ENCODE measurements at regions not wholly inside any gene's neighbourhood (a gene's known extent, or its start where the extent isn't known, plus 50 kb on each side); places are given as distances from the start of the nearest gene placed in this dataset.
"Not testable (repeated sequence)": the region's sequence is repeated elsewhere in the genome, so short reads cannot be mapped to it uniquely, and the experiment has no call there.

DNA sequence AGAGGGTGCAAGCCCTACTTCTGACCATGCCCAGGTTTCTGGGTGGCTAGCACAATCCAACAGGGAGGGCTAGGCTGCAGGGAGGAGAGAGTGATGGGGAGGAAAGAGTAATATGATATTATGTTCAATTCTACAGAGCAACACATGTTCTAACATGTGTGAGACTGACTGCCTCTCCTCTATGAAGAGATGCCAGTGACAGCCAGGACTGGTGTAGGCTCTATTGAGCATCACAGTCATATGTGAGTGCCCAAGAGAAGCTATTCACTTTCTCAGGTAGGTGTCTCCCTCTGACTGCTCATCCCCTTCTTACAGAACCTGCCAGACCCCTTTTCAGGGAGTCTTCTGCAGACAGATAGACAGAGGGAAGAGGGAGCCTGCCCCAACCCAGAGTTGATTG lies 446.1 kb downstream of the SIPA1L2 start:
- no peak for DNase-seq

DNA sequence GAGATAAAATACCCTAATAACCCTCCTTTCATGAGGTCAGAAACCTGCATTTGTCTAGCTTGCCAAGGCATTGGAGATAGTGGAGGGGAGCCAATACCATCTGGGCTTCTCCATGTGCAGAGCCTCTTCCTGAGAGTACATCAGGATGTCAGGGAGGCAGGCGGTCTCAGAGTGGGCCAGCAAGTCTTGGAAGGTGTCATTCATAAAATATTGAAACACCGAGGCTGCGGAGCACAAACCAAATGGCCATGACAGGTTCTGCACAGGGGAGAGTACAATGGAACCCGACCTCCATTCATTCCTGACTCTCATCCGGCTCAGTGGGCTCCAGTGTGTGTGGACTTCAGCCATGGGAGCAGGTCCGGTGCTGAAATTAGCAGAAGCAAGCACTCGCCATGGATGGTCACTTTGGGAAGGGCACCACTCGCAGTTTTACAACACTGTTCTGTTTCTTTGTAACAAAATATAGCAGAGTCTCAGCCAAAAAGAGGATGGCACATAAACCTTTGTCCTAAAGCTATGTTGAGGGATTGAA lies 446.6 kb downstream of the SIPA1L2 start:
- no peak for DNase-seq

DNA sequence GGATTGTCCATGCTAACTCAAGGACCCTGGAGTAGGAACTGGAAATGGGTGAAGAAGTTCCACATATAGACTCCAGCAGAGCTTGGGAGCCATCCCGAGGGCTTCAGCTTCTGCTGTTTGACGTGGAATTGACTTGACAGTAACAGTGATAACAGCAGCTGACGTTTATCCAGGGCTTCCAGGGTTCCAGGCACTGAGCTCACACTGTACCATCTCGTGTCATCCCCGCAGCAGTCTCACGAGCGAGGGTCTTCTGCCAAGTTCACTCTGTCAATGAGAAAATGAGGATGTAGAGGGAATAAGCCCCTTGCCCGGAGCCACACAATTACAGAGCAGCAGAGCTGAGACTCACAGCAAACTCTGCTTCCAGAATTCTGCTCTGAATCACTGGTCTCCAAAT lies 447.7 kb downstream of the SIPA1L2 start:
- no peak for DNase-seq

DNA sequence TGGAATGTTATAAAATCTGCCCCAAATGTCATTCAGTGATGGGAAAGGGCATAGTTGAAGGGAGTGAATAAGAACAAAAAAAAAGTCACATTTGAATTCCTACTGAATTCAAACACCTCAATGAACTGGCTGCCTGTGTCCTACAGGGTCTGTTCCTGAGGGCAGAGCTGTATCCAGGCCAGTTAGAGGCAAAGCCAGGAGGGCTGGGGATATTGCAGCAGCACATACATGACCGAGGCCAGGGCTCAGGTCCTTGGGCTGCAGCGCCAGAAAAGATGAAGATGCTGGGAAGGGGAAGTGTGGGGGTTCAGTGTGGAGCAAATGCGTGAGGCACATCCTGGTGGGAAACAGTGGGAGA lies 449.2 kb downstream of the SIPA1L2 start:
- no peak for DNase-seq

DNA sequence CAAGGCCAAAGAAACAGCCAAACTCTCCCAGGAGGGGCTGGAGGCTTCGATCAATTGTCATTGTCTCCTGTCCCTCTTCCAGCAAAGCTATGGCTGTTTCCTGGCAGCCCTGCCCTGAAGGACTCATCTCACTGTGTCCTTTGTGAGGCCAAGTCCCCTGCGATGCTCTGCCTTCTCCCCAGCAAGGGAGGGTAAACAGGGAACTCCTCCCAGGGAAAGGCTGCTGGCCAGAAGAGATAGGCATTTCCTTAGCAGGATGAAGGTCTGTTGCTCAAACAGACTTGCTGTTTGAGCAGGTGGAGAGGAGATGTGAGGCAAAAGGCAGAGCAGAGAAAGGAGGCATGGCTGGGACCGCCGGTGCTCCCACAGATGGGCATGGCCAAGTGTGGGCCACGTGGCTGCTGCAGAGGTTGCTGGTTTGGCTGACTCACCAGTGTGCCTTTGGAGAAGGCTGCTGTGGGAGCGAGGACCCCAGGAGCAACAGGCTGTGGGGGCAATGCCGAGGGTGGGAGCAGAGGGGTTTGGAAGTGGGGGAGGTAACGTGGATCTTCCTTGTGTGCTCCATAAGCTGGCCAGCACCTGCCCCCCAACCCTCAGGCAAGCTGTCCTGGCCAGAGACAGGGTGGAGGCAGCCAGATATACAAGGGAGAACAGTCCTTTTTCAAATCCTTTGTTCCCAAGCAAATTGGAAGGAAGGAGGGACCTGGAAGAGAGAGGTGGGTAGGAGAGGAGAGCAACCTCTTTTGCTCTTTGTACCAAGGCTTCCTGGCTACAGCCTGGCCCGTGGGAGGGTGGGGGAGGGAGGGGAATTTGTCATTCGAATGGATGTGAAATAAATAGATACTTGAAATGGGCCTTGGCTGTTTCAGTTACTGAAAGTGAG lies 449.8 kb downstream of the SIPA1L2 start:
- DNase-seq, result no peak

DNA sequence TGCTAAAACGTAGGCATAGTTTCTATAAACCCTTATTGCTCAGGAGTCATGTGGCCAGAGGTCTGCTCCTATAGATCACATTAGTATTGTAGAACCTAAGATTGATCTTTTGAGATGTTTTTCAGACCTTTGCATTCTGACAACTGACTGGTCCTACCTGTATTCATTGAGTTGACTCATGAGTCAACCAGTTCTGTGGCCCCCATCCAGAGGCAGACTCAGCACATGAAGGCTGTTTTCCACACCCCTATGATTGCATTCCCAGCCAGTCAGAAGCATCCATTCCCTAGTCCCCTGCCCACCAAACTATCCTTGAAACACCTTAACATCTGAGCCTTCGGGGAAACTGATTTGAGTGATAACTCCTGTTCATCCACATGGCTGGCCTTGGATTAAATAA lies 451.7 kb downstream of the SIPA1L2 start:
- DNase-seq, result no peak

DNA sequence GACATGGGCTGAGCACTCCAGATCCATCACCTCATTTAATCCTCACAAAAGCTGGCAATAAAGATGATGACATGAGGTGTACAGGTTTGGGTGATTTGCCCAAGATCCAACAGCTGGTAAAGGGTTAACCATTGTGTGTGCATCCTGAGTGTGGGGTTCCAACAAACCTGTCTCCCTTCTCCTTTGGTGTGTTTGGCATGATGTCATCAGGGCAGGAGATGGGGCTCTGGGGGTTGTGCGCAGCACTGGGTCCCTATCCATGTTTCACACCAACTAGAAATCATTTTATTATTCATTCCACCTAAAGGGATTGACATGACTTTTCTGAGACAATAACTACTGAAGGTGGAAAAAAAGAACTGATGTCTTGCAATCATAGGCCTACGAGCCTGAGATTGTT lies 452.5 kb downstream of the SIPA1L2 start:
- no peak for DNase-seq

DNA sequence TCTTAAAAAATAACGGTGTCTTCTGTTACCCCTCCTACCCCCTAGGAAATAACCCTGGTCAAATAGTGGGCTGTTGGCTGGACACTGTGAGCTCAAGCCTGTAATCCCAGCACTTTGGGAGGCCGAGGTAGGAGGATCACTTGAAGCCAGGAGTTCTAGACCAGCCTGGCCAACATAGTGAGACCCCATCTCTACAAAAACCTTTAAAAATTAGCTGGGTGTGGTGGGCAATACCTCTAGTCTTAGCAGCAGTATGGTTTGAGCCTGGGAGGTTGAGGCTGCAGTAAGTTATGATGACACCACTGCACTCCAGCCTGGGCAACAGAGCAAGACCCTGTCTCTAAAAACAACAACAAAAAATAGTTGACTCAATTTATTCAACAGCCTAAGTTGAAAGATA lies 453.7 kb downstream of the SIPA1L2 start:
- DNase-seq, result no peak

DNA sequence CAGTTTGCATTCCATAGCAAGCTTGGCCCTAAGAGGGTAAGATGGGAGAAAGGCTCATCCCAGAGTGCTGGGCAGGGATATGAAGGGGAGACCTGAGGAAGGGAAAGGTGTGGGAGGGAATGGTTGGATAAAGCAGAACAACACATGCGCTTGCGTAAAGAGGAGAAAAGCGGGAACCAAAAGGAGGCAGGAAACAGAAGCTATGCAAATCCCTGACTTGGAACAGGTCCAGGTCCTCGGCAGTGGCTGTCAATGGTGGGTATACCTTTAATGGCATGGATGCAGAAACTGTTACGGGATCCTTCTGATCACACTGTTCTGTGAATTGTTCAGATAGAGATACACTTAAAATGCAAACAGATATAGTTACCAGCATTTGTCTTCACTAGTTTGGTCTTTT lies 455.6 kb downstream of the SIPA1L2 start:
- peak; percentile 14 for DNase-seq

DNA sequence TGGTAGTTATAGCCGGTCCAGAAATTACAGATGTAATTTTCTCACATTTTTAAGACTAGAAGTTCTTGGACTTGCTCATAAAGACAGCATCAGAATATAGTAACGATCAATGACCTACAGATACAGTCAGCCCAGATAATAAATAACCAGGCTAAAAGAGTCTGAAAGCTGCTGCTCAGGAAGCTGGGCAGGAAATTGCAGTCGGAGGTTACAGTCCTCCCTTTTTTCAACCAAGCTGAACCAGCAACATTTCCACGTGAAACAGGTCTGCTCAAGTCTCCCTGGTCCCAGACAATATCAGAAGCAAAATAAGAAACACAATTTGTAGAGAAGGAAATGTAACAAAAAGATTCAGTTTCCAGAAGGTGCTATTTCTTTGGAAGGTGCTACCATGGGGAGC lies 457.4 kb downstream of the SIPA1L2 start:
- no peak for DNase-seq

DNA sequence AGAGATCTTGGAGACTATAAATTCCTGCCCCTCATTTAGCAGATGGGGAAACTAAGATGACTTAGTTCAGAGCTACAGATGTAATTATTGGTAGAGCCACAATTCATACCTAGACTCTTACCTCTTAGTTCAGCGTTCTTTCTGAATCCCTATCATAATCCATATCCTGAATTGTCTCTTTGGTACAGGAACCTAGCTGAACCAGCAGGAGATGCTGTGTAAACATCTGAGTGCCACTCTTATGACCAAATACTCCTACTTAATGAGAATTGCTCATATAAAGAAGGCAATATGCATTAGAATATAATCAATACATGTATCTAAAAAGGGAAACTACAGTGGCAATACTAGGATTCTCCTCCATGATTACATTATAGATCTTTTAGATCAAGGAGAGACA lies 459.0 kb downstream of the SIPA1L2 start:
- DNase-seq, result no peak

DNA sequence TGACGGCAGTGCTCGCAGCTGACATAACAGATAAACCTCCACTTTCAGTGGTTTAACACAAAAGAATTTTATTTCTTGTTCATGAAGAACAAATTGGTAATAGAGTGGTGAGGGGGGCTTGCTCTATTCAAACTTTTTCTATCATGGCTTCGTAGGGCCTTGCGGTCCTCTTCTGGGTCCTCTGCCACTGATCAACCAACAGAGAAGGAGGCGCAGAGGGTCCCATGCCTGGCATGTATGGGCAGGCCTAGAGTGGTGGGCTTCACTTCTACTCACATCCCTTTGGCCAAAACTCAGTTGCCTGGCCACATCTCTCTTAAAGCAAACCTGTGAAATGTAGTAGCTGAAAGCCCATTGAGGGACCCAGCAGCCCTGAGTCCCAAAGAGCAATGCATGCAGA lies 460.5 kb downstream of the SIPA1L2 start:
- DNase-seq, result no peak

DNA sequence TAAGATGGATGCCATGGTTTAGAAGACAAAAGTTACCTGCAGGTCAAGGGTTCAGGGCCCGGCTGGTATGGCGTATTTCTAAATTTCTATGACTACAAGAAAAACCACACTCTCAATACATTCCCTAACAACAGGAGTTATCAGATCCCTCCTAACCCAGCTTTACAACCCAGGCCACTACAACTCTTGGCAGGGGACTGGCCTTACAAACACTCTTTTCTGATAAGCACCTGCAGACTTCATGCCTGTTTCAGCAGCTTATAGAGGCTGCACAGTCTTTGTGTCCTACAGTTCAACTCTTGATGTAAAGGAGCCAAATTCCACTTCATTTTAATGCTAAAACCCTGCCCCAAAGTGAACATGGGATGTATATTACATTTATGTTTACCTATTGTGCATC lies 461.4 kb downstream of the SIPA1L2 start:
- no peak for DNase-seq

DNA sequence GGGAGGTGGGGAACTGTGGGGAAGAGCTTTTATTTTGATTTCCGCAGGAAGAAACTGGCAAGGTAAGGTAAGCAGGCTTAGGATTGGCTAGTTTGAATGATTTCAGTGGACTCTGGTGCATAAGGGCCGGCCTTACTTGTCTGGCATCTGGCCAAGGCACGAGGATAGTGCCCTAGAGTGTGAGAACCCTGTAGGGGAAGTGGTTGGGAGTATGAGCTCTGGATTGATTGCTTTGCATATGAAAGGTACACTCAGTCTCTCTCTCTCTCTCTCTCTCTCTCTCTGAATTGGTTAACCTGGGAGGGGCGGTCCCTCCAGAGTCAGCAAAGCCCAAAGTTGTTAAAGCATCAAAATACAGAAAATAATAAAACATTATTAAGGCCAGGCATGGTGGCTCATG lies 463.0 kb downstream of the SIPA1L2 start:
- DNase-seq, result no peak

DNA sequence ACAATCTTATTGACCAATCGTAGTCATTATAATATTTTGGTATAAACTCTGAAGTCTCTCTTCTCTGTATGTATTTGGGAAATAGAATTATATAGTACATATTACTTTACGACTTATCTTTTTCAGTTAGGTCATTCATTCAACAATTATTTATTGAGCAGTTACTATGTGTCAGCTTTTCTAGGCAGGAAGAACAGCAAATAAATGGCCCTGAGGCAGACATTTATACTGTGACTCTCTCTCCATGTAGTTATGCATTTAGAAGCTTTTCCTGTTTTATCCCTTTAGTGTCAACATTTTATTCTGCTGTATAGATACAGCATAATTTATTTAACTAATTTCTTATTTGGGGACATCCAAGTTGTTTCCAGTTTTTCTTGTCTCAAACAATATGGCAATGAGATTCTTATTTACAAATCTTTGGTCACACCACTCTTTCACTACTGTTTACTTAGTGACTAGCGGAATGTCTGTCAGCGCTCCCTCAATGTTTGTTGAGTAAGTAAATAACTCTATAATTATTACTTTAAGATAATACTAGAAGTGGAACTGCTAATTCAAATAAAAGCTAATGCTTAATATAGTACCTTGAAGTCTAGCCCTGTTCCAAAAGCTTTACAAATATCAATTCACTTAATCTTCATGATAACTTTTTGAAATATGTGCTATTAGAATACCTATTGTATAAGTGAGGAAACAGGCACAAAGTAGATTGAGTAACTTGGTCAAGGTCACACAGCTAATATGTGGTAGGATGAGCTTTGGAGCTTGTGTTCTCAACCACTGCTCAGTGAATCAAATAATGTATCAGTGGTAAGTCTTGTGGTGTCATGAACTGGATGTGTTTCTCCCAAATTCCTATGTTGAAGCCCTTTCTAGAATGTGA lies 465.6 kb downstream of the SIPA1L2 start:
- no peak for DNase-seq

DNA sequence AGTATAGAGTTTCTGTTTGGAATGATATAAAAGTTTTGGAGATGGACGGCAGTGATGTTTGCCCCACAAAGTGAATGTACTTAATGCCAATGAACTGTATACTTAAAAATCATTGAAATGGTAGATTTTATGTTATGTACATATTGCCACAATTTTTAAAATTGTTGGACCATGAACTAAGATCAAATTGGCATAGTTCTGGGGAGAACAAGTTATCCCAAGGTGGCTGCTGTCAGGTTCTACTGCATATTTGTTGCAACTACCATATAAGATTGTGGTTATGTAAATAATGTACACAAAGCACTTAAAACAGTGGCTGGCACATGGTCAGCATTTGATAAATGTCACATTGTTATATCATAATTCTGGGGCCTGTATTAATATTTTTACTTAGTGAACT lies 466.4 kb downstream of the SIPA1L2 start:
- DNase-seq, result no peak

DNA sequence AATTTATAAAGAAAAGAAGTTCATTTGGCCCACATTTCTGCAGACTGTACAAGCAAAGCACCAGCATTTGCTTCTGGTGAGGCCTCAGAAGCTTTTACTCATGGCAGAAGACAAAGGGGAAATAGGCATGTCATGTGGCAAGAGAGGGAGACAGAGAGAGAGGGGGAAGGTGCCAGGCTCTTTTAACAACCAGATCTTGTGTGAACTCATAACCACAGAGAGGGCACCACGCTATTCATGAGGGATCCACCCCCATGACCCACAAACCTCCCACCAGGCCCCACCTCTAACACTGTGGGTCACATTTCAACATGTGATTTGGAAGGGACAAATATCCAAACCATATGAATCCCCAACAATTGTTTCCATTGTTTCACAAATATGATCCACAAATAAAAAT lies 467.9 kb downstream of the SIPA1L2 start:
- no peak for DNase-seq

DNA sequence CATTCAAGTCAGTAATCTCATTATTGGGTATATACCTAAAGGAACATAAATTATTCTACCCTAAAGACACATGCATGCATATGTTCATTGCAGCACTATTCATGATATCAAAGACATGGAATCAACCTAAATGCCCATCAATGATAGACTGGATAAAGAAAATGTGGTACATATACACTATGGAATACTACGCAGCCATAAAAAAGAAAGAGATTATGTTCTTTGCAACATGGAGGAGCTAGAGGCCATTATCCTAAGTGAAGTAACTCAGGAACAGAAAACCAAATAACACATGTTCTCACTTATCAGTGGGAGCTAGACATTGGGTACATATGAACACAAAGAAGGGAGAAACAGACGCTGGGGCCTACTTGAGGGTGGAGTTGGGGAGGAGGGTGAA lies 471.4 kb downstream of the SIPA1L2 start:
- DNase-seq, result not testable (repeated sequence)

DNA sequence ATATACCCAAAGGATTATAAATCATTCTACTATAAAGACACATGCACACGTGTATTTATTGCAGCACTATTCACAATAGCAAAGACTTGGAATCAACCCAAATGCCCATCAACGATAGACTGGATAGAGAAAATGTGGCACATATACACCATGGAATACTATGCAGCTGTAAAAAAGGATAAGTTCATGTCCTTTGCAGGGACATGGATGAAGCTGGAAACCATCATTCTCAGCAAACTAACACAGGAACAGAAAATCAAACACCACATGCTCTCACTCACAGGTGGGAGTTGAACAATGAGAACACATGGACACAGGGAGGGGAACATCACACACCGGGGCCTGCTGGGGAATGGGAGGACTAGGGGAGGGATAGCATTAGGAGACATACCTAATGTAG lies 473.9 kb downstream of the SIPA1L2 start:
- not testable (repeated sequence) for DNase-seq

DNA sequence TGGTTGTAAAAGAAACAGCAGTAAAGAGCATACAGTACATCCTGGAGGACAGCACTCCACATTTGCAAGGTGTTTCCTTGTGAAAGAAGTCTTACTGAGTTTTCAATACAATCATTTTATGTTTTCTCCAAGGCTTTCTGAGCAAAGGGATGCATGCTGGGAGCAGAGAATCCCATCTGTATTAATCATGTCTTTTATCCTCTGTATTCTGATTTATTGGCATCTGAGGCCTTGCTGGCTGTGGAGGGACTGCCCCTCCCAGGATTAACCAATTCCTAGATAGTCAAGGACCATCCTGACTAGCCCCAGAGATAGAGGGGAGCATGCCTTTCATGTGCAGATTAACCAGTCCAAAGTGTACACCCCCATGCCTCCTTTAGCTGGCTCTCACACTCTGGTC lies 476.3 kb downstream of the SIPA1L2 start:
- no peak for DNase-seq

DNA sequence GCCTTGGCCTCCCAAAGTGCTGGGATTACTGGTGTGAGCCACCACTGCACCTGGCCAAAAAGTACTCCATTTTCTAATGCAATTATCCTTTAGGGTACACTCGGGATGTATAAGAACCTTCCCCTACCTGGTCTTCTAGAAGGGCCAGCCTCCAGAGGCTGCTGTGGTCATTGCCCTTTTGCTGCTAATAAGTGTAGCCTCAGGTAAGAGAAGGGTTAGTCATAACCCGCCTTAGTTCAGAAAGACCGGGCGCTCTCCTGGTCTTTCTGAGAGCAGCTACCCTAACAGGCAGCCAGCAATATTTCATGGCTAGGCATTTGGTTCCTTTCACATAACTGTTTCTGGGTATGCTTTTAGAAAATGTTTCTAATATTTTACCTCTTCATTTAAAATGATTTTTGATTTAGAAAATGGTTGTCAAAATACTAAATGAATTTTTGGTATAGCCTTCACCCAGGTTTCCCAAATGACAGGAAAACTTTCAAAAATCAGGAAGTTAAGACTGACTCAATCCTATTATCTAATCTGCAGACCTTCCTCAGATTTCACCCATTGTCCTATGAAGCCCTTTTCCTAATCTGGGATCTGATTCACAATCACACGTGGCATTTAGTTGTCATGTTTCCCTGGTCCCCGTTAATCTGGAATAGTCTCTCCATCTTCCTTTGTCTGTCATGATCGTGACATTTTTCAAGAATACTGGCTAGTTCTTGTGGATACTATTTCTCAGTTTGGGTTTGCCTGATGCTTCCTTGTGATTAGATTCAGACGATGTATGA lies 479.0 kb downstream of the SIPA1L2 start:
- no peak for DNase-seq

DNA sequence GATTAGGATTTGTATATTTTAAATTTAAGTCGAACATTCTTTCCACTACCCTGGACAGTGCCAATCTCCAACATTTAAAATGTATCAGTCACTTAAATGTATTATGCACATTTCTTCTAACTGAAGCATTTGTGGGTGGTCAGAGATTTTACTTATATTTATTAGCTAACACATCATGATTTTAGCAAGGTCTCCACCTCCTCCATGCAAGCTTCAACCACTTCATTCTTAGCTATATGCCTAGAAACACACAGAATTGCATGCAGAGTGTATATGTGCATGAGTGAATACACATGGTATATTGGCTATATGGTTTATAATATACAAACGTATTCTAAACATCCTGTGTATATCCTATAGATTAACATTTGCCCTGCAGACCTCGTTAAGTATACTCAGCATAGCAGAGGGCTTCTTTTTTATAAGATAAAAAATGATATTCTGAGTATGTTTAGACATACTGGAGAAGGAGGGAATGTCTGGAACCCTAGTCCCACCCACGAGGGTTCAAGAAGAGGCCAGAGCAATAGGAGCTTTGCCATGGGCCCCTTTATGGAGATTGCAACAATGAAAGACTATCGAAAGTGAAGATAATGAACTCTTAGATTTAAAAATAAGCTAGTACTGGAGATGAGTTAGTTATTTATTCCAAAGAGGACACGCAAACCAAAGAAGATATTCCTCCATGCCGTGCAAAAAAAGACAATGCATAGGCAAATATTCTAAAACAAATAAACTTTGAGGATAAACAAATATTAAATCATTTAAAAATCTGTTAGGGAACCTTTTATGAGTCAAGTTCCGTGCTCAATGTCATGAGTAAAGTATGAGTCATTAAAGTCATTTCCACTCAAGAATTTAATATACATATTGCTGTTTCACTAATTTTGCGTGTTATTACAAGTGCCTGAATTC lies 480.4 kb downstream of the SIPA1L2 start:
- DNase-seq, result no peak

All from NCI-H1105 treated with DMSO at 0.1 percent for 48 hours (cell line).